ENCODE measurements at regions not wholly inside any gene's neighbourhood (a gene's known extent, or its start where the extent isn't known, plus 50 kb on each side); places are given as distances from the start of the nearest gene placed in this dataset.

- Mint-ChIP-seq H3K36me3 (ENCODE audit: low read depth) (no peaks in the 10 kb centered on the region), H3K4me1 (ENCODE audit: low read depth) (peaks cover under 1% of the 10 kb centered on the region), H3K27ac (no peak overlapping the region), H3K27me3 (ENCODE audit: low read depth) (peaks cover 5% of the 10 kb centered on the region), H3K4me3 (no peak overlapping the region), H3K9me3 (no peaks in the 10 kb centered on the region)
- DNase-seq (ENCODE audit: low spot score), result no peak
These were observed 126.6 kb downstream of the VEGFA start for GRCh38 chr6:43896329-43897255.

DNA sequence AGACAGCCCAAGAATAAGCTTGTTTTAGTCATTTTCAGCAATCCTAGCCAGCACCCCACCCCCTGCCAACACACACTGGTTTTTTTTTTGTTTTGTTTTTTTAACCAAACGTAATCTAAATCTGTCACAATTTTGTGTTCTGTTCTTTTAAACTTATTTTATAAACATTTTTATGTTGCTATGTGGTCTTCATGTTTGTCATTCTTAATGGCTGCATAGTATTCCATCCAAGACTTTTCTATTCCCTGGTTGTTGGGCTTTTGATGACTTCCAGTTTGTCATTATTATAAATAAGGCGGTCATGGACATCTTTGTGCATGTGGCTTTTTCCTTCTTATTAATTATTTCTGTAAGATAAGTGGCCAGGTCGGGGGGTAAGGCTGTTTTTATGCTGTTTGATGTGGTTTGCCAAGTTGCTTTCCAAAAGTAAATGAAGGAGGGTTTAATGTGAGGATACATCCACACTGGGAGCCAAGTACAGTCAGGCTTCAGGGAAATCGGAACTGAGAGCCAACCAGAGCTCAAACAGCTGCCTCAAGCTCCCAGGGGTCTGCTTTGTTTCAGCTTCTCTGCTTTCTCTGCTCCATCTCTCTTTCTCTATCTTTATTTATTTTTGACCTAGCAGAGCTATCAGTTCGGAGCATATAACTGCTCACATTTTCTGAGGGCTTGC, 125.8 kb downstream of the VEGFA start:
- H3K4me1 Mint-ChIP-seq (ENCODE audit: low read depth), result no peaks in the 10 kb centered on the region
- peaks cover 10% of the 10 kb centered on the region for H3K27me3 Mint-ChIP-seq (ENCODE audit: low read depth)
- no peak overlapping the region for H3K27ac Mint-ChIP-seq
- DNase-seq (ENCODE audit: low spot score), result no peak
- H3K36me3 Mint-ChIP-seq (ENCODE audit: low read depth), result no peaks in the 10 kb centered on the region
- no peaks in the 10 kb centered on the region for H3K9me3 Mint-ChIP-seq
- H3K4me3 Mint-ChIP-seq, result no peak overlapping the region

GRCh38 chr6:43893073-43893472, 123.1 kb downstream of the VEGFA start:
- Mint-ChIP-seq H3K9me3 (no peaks in the 10 kb centered on the region), H3K4me1 (ENCODE audit: low read depth) (no peaks in the 10 kb centered on the region), H3K27me3 (ENCODE audit: low read depth) (peaks cover 16% of the 10 kb centered on the region)

GRCh38 chr6:43891072-43891870, 121.3 kb downstream of the VEGFA start:
- Mint-ChIP-seq H3K27ac (no peak overlapping the region), H3K36me3 (ENCODE audit: low read depth) (no peaks in the 10 kb centered on the region), H3K27me3 (ENCODE audit: low read depth) (peaks cover 16% of the 10 kb centered on the region), H3K4me3 (no peak overlapping the region), H3K4me1 (ENCODE audit: low read depth) (no peaks in the 10 kb centered on the region), H3K9me3 (no peaks in the 10 kb centered on the region)
- no peak for DNase-seq (ENCODE audit: low spot score)

More at GRCh38 chr6:43893073-43893472, 123.1 kb downstream of the VEGFA start:
- no peak overlapping the region for H3K4me3 Mint-ChIP-seq
- no peak for DNase-seq (ENCODE audit: low spot score)
- no peak overlapping the region for H3K27ac Mint-ChIP-seq
- no peaks in the 10 kb centered on the region for H3K36me3 Mint-ChIP-seq (ENCODE audit: low read depth)

DNA sequence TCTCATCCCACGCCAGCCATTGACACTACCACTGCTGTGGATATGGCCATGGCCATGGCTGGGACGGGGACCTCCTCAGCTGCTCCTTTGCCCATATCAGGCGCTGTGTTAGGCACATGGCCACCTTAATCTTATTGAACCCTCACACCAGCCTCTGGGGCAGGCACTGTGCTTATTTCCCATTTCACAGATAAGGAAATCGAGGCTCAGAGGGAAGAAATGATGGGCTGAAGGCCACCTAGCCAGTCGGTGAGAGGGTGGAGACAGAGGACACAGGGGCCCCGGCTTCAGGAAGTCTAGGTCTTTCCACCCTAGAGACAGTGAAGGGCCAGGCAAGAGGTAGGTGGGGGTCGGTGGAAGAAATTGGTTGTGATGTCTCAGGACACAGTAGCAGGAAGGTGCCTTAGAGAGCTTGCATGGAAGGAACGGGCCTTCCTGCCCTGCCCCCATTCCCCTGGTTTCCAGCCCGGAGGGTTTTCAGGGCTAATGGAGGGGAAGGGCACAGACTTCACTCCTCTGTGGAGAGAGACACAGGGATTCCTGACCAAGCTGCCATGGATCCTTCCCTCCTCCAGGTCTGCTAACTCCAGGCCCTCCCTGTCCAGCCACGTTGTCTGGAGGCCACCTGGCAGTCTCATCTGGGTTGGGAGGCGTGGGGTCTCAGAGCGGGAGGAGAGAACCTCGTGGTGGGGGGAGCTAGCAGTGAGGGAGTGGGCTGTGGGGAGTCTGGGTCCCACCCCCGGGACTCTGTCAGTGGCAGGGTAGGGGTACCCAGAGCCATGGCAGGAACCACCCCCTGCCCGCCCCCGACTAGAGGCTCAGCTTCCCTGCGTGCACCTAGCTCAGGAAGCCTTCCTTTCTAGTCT, 120.4 kb downstream of the VEGFA start:
- Mint-ChIP-seq H3K4me1 (ENCODE audit: low read depth) (no peaks in the 10 kb centered on the region), H3K27me3 (ENCODE audit: low read depth) (peaks cover 16% of the 10 kb centered on the region), H3K4me3 (no peak overlapping the region), H3K27ac (no peak overlapping the region), H3K9me3 (no peaks in the 10 kb centered on the region), H3K36me3 (ENCODE audit: low read depth) (no peaks in the 10 kb centered on the region)
- DNase-seq (ENCODE audit: low spot score), result no peak

DNA sequence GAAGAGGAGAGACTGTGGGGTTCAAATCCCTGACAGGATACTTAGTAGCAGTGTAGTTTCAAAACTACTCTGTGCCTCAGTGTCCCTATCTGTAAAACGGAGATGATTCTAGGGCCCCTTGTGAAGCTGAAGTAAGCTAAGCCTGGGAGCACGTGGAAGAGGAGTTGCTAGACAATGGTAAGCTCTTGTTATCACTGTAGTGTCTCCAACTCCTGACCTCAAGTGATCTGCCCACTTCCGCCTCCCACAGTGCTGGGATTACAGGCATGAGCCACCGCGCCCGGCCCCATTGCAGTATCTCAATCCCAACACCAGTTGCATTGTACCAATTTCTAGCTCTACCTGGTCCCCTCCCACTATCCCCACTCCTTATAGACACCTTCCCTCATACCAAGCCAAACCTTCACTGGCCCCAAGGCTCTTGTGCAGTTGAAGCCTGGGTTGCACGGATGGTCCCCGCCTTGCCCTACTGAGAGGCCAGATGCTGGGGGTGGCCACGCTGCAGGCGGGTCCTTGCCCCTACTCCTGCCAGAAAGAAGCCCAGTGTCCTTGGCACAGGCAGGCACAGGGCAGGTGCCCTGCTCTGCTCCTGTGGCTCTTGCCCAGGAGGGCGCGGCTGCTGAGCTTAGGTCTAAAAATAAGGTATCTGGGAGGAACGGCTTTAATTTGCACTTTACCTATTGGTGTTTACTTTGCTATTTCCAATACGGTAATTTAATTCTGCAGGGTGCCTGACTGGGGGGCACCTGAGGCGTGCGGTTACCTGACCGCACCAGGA, 118.1 kb downstream of the VEGFA start:
- Mint-ChIP-seq H3K27ac (no peak overlapping the region), H3K4me3 (no peak overlapping the region), H3K27me3 (ENCODE audit: low read depth) (peaks cover 16% of the 10 kb centered on the region), H3K4me1 (ENCODE audit: low read depth) (no peaks in the 10 kb centered on the region), H3K9me3 (no peaks in the 10 kb centered on the region), H3K36me3 (ENCODE audit: low read depth) (no peaks in the 10 kb centered on the region)
- DNase-seq (ENCODE audit: low spot score), result no peak

DNA sequence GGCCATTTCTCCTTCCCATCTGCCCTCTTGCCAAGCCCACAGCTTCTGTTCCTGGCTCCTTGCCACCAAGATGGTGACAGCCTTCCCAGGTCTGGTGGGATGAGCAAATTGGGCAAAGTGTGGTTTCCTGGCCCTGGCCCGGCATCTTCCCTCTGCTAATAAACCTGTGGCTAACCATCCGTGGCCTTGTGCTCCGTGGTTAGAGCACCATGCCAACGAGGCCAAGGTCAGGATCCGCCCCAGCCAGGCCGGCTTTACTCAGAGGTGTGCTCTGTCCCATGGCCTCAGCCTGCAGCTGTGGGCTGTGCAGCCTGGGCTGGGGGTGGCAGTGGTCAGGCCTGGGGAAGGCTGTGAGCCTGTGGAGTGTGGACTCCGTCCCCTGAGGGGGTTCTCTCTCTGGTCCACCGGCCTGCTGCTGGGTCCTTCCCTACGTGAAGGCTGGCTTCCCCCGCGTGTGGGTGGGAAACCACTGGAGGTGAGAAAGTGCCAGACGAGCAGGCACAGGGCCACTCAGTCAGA, 117.4 kb downstream of the VEGFA start:
- Mint-ChIP-seq H3K4me3 (no peak overlapping the region), H3K27me3 (ENCODE audit: low read depth) (peaks cover 14% of the 10 kb centered on the region), H3K4me1 (ENCODE audit: low read depth) (no peaks in the 10 kb centered on the region), H3K36me3 (ENCODE audit: low read depth) (no peaks in the 10 kb centered on the region), H3K27ac (no peak overlapping the region), H3K9me3 (no peaks in the 10 kb centered on the region)
- no peak for DNase-seq (ENCODE audit: low spot score)

- H3K27me3 Mint-ChIP-seq (ENCODE audit: low read depth), result peaks cover 11% of the 10 kb centered on the region
- H3K4me3 Mint-ChIP-seq, result no peak overlapping the region
- no peaks in the 10 kb centered on the region for H3K36me3 Mint-ChIP-seq (ENCODE audit: low read depth)
- no peak for DNase-seq (ENCODE audit: low spot score)
- no peaks in the 10 kb centered on the region for H3K9me3 Mint-ChIP-seq
- no peaks in the 10 kb centered on the region for H3K4me1 Mint-ChIP-seq (ENCODE audit: low read depth)
- no peak overlapping the region for H3K27ac Mint-ChIP-seq
These were observed 116.8 kb downstream of the VEGFA start for GRCh38 chr6:43886717-43887339.

DNA sequence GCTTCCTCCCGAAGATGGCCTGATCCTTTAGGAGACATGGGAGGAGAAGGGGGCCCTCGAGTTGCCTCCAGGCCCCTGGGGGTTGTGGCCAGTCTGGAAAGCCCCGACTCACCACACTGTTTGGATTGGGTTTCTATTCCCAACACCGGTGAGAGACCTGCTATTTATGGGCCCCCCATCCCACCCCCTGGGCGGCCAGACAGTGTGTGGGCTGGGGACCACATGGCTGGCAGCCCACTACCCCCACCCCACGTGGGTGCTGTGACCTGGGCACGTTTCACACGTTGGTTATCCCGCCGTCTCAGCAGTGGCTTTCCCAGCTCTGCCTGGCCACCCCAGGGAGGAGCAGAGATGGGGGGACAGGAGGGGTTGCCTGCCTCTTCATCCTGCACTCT, 116.1 kb downstream of the VEGFA start:
- H3K4me1 Mint-ChIP-seq (ENCODE audit: low read depth), result no peaks in the 10 kb centered on the region
- peaks cover 9% of the 10 kb centered on the region for H3K27me3 Mint-ChIP-seq (ENCODE audit: low read depth)
- no peak for DNase-seq (ENCODE audit: low spot score)
- H3K9me3 Mint-ChIP-seq, result no peaks in the 10 kb centered on the region
- H3K36me3 Mint-ChIP-seq (ENCODE audit: low read depth), result no peaks in the 10 kb centered on the region
- H3K27ac Mint-ChIP-seq, result no peak overlapping the region
- no peak overlapping the region for H3K4me3 Mint-ChIP-seq

DNA sequence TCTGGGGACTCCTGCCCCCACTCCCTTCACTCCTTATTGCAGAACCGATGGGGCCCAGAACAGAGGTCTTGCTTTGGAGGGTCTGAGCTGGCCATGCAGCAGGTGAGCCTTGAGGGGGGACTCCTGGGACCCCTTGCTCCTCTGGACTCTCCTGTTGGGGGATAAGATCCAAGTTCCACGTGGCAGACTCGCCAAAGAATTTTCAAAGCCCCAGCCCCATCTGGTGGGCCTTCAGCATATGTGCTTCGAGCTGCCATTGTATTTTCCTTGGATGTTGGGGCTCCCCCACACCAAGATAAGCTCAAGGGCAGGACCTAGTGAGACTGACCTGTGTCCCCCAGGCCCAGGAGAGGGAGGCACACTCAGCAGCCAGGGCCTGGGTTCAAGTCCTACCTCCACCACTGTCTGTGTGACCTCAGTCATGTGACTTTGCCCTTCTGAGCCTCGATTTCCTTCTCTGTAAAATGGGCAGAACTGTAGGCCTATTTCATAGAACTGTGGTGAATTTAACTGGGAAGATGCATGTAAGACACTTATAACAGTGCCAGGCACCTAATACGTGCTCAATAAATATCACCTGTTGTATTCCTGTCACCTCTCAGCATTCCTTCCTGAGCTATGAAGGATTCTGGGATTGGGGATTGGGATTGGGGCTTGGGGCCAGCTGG, 115.5 kb downstream of the VEGFA start:
- no peak for DNase-seq (ENCODE audit: low spot score)
- no peak overlapping the region for H3K27ac Mint-ChIP-seq
- H3K4me1 Mint-ChIP-seq (ENCODE audit: low read depth), result no peaks in the 10 kb centered on the region
- H3K36me3 Mint-ChIP-seq (ENCODE audit: low read depth), result no peaks in the 10 kb centered on the region
- H3K27me3 Mint-ChIP-seq (ENCODE audit: low read depth), result peaks cover 6% of the 10 kb centered on the region
- no peak overlapping the region for H3K4me3 Mint-ChIP-seq
- H3K9me3 Mint-ChIP-seq, result no peaks in the 10 kb centered on the region

GRCh38 chr6:43884652-43885022, 114.6 kb downstream of the VEGFA start:
- H3K27ac Mint-ChIP-seq, result no peak overlapping the region
- no peak overlapping the region for H3K4me3 Mint-ChIP-seq
- no peak for DNase-seq (ENCODE audit: low spot score)
- no peaks in the 10 kb centered on the region for H3K27me3 Mint-ChIP-seq (ENCODE audit: low read depth)
- no peaks in the 10 kb centered on the region for H3K4me1 Mint-ChIP-seq (ENCODE audit: low read depth)
- no peaks in the 10 kb centered on the region for H3K9me3 Mint-ChIP-seq
- no peaks in the 10 kb centered on the region for H3K36me3 Mint-ChIP-seq (ENCODE audit: low read depth)
